Endothelial cell of umbilical vein (primary cell): ENCODE measurements at regions not wholly inside any gene's neighbourhood (a gene's known extent, or its start where the extent isn't known, plus 50 kb on each side); places are given as distances from the start of the nearest gene placed in this dataset.

Experiments used
- BruUV-seq: library from RNA; stranded (reverse); fragments of 400-500 nt; replicated peaks from 2 replicates; lab custom pipeline; 2021; lab: Mats Ljungman, UMichigan
- CTCF ChIA-PET: fragments of 300-600, 350-600 bp; sonication (Branson Sonifier 250); formaldehyde crosslinking; loops from one replicate; lab custom pipeline; 2021; ENCODE audit warnings: antibody characterized with exemption, inconsistent platforms; lab: Charles Lee
- POLR2A ChIA-PET: fragments of 300-600, 350-600 bp; sonication (Branson Sonifier 250); formaldehyde crosslinking; loops from one replicate; lab custom pipeline; 2021; ENCODE audit warnings: antibody characterized with exemption, inconsistent platforms; lab: Charles Lee
- DNase-seq: peaks from one replicate; pipeline ENCODE4 v3.0.0-alpha.2; 2011; ENCODE audit warnings: low read depth, low spot score
- FAIRE-seq: peaks from 2 replicates; lab custom pipeline; 2011; peaks lifted over from hg19 to GRCh38; lab: Jason Lieb, UNC
- H2AFZ ChIP-seq: 2 replicates; pipeline ENCODE4 v1.6.0; 2012; ENCODE audit warnings: low read depth, low read length, control low read depth, inconsistent platforms
- H3K27ac ChIP-seq: 2 replicates; pipeline ENCODE4 v1.5.1; 2011; ENCODE audit warnings: low read depth, mild to moderate bottlenecking, control low read depth, low read length, moderate library complexity; ENCODE audit not compliant: insufficient read depth
- H3K27me3 ChIP-seq, 2 experiments: 2 replicates each; pipeline versions ENCODE4 v1.6.0 to v1.6.1; 2011; ENCODE audit warnings: low read length in 2 of 2, mixed read lengths in 1 of 2; ENCODE audit not compliant: control insufficient read depth in 2 of 2, insufficient read depth in 2 of 2
- H3K36me3 ChIP-seq, 2 experiments: 2 replicates in 1 of 2; 3 replicates in 1 of 2; pipeline ENCODE4 v1.5.1; 2011; ENCODE audit warnings: low read length in 2 of 2, mild to moderate bottlenecking in 1 of 2, moderate library complexity in 1 of 2; ENCODE audit not compliant: control insufficient read depth in 2 of 2, insufficient read depth in 2 of 2; ENCODE audit errors: extremely low read depth in 1 of 2
- H3K4me1 ChIP-seq: 3 replicates; pipeline ENCODE4 v1.5.1; 2011; ENCODE audit warnings: mild to moderate bottlenecking, low read length; ENCODE audit not compliant: control insufficient read depth, insufficient read depth; ENCODE audit errors: extremely low read depth
- H3K4me2 ChIP-seq: 2 replicates; pipeline ENCODE4 v1.6.1; 2011; ENCODE audit warnings: low read length, control low read depth, mixed read lengths; ENCODE audit not compliant: insufficient read depth
- H3K4me3 ChIP-seq, 3 experiments: fragments of 200-600 bp in 1 of 3; sonication (generic), shearing (Covaris generic) in 1 of 3; replicated peaks in 1 of 3; 2 replicates each; pipeline ENCODE4 v1.5.1; 2011 to 2016; ENCODE audit warnings: control low read depth in 3 of 3, low read length in 3 of 3, mild to moderate bottlenecking in 2 of 3, inconsistent platforms in 1 of 3, low read depth in 1 of 3, moderate library complexity in 1 of 3; ENCODE audit not compliant: insufficient read depth in 1 of 3
- H3K79me2 ChIP-seq: 2 replicates; pipeline ENCODE4 v1.6.0; 2012; ENCODE audit warnings: low read length, inconsistent platforms; ENCODE audit not compliant: control insufficient read depth, insufficient read depth
- H3K9ac ChIP-seq: replicated peaks from 2 replicates; pipeline ENCODE3; 2011; ENCODE audit warnings: low read length, control low read depth; ENCODE audit not compliant: insufficient read depth; ENCODE audit errors: extremely low read depth
- H3K9me1 ChIP-seq: replicated peaks from 3 replicates; pipeline ENCODE4 v1.6.0; 2011; ENCODE audit warnings: mild to moderate bottlenecking, low read length; ENCODE audit not compliant: control insufficient read depth, insufficient read depth; ENCODE audit errors: extremely low read depth
- H3K9me3 ChIP-seq: replicated peaks from 2 replicates; pipeline ENCODE4 v1.5.1; 2012; ENCODE audit warnings: low read length, inconsistent platforms; ENCODE audit not compliant: control insufficient read depth, insufficient read depth
- H4K20me1 ChIP-seq: replicated peaks from 2 replicates; pipeline ENCODE3; 2011; ENCODE audit warnings: mild to moderate bottlenecking, low read length; ENCODE audit not compliant: control insufficient read depth, insufficient read depth; ENCODE audit errors: extremely low read depth
- CTCF ChIP-seq, 2 donors: IDR thresholded peaks; 1 replicate in 1 of 2; 2 replicates in 1 of 2; pipeline ENCODE4 v1.5.1; 2011; ENCODE audit warnings: low read length in 2 of 2, mild to moderate bottlenecking in 2 of 2, moderate library complexity in 2 of 2, control low read depth in 1 of 2, inconsistent platforms in 1 of 2, low read depth in 1 of 2; ENCODE audit not compliant: insufficient read depth in 1 of 2; ENCODE audit errors: extremely low read depth in 1 of 2
- EZH2 ChIP-seq: IDR thresholded peaks from 2 replicates; pipeline ENCODE4 v1.6.1; 2012; ENCODE audit warnings: borderline replicate concordance, low read depth, mild to moderate bottlenecking, moderate library complexity, low read length, inconsistent platforms; ENCODE audit not compliant: severe bottlenecking
- FOS ChIP-seq: IDR thresholded peaks from 2 replicates; pipeline ENCODE4 v1.6.1; 2011; ENCODE audit warnings: mild to moderate bottlenecking, low read length, moderate library complexity, borderline replicate concordance; ENCODE audit not compliant: insufficient read depth
- GATA2 ChIP-seq: IDR thresholded peaks from 2 replicates; pipeline ENCODE4 v1.7.0; 2011; ENCODE audit warnings: low read depth, mild to moderate bottlenecking, moderate library complexity, mixed read lengths, low read length; ENCODE audit not compliant: insufficient read length, insufficient read depth
- JUN ChIP-seq: IDR thresholded peaks from 2 replicates; pipeline ENCODE4 v1.6.1; 2011; ENCODE audit warnings: borderline replicate concordance, low read depth; ENCODE audit not compliant: insufficient read length, insufficient read depth
- MAX ChIP-seq: IDR thresholded peaks from 2 replicates; pipeline ENCODE4 v1.6.1; 2011; ENCODE audit not compliant: insufficient read depth, insufficient read length
- MYC ChIP-seq: IDR thresholded peaks from one replicate; pipeline ENCODE4 v1.6.1; 2011; ENCODE audit warnings: mild to moderate bottlenecking, low read depth, low read length
- POLR2AphosphoS5 ChIP-seq: IDR thresholded peaks from 2 replicates; pipeline ENCODE4 v1.6.1; 2012; ENCODE audit warnings: low read depth, mild to moderate bottlenecking, control low read depth, low read length, moderate library complexity; ENCODE audit not compliant: insufficient read depth
- dilution Hi-C: fragments of 300-500 bp; cut with MboI; formaldehyde crosslinking; loops from one replicate; pipeline ENCODE4 v1.15.0; 2019; ENCODE audit warnings: low sequenced_read_pairs; ENCODE audit not compliant: extremely low pct_ligation_motif_present
- intact Hi-C: fragments of 100-400 bp; cut with micrococcal nuclease; formaldehyde crosslinking; loops from one replicate; pipeline ENCODE4 v1.10.0; 2022

- BruUV-seq = no TSS peak
- dilution Hi-C loops (no loop called here), intact Hi-C loops (no loop called here)
- no peaks in the 10 kb centered on the region for H3K36me3 ChIP-seq
- ChIA-PET POLR2A (no interaction called here), CTCF (no interaction called here)
- no peaks in the 10 kb centered on the region for H3K27me3 ChIP-seq
- H3K4me3 ChIP-seq = no peak overlapping the region
- DNase-seq (no peak), FAIRE-seq (no peak)
- H3K79me2 ChIP-seq = no peaks in the 10 kb centered on the region
- H3K27ac ChIP-seq = no peak overlapping the region
- H3K9ac ChIP-seq = no peak overlapping the region
- no peaks in the 10 kb centered on the region for H3K4me1 ChIP-seq
- no peak overlapping the region for H3K4me2 ChIP-seq
- H4K20me1 ChIP-seq = no peaks in the 10 kb centered on the region
- TF ChIP-seq EZH2 (no peak), MAX (no peak), MYC (no peak), JUN (no peak)
- H3K9me3 ChIP-seq = no peaks in the 10 kb centered on the region
- H2AFZ ChIP-seq = no peak overlapping the region
- H3K9me1 ChIP-seq = no peaks in the 10 kb centered on the region
Measured at GRCh38 chr3:165669504-165669903, 167.7 kb downstream of the BCHE start.

- Histone ChIP-seq H3K36me3 (no peaks in the 10 kb centered on the region), H3K4me3 (no peak overlapping the region), H3K4me2 (no peak overlapping the region), H2AFZ (no peak overlapping the region), H3K4me1 (no peaks in the 10 kb centered on the region), H3K79me2 (no peaks in the 10 kb centered on the region), H4K20me1 (no peaks in the 10 kb centered on the region), H3K9me3 (no peaks in the 10 kb centered on the region), H3K27me3 (no peaks in the 10 kb centered on the region), H3K9me1 (no peaks in the 10 kb centered on the region), H3K27ac (no peak overlapping the region), H3K9ac (no peak overlapping the region)
- FAIRE-seq (no peak), DNase-seq (no peak)
- BruUV-seq = no TSS peak
- POLR2A ChIA-PET = no interaction called here
- TF ChIP-seq POLR2AphosphoS5 (no peak), MAX (no peak), FOS (no peak), EZH2 (no peak), JUN (no peak), CTCF (IDR thresholded peaks at IDR 0.05; ENCODE audit: extremely low read depth in 1 of 2, insufficient read depth in 1 of 2, low read depth in 1 of 2, low read length in 2 of 2) (no peak), GATA2 (no peak)
- dilution Hi-C loops (no loop called here), intact Hi-C loops (no loop called here)
- CTCF ChIA-PET = no interaction called here
Measured at GRCh38 chr3:165667676-165668075, 169.5 kb downstream of the BCHE start.
